Superior temporal gyrus (tissue), 1 donor: ENCODE measurements at regions not wholly inside any gene's neighbourhood (a gene's known extent, or its start where the extent isn't known, plus 50 kb on each side); places are given as distances from the start of the nearest gene placed in this dataset.

Experiments used
- DNase-seq: peaks from one replicate; pipeline ENCODE4 v3.0.0-alpha.2; 2016; ENCODE audit errors: extremely low spot score

DNA sequence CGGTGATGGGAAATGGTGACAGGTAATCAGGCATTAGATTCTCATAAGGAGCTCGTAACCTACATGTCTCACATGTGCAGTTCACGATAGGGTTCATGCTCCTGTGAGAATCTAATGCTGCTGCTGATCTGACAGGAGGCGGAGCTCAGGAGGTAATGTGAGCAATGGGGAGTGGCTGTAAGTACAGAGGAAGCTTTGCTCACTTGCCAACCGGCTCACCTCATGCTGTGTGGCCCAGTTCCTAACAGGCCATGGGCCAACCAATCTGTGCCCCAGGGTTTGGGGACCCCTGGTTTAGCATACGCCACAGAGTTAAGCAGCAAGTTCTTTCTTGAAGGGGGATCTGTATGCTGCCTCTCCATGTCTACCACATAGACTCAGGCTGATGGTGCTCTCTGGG is 133.1 kb downstream of the IQUB start:
- no peak for DNase-seq

DNA sequence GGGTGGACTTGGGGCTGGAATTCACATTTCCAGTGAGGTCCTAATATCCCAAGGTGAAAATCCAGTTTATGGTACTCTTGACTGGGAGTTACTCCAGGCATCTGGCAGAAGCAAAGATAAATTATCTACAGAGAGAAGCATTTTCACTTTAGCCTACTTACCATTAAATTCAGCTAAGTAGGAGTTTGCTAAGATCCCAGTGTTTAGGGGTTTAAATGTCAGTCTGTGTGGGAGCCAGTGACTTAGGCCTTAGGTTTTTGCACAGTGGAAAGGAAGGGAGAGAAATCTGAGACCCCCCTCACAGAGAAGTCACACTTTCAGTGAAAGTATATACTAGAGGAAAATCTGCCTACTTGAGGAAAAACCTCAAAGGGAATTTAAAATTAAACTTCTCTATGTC is 134.2 kb downstream of the IQUB start:
- no peak for DNase-seq

DNA sequence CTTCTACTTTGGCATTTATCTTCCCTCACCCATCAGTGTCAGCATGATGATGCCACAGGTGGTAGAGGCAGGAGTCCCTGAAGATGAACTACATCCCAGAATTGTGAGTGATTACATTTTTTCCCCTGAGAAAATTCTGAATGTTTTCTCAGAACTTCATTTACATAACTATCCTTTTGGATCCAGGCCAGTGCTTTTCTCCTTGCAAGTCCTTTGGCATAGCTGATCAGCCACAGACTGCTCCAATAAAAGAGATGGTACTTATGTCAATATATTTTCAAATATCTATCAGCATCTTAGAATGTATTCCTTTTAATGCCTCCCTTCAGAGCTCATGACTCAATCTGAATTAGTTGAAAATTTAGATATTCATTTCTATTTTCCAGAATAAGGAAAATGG is 135.5 kb downstream of the IQUB start:
- peak; percentile 38 for DNase-seq

DNA sequence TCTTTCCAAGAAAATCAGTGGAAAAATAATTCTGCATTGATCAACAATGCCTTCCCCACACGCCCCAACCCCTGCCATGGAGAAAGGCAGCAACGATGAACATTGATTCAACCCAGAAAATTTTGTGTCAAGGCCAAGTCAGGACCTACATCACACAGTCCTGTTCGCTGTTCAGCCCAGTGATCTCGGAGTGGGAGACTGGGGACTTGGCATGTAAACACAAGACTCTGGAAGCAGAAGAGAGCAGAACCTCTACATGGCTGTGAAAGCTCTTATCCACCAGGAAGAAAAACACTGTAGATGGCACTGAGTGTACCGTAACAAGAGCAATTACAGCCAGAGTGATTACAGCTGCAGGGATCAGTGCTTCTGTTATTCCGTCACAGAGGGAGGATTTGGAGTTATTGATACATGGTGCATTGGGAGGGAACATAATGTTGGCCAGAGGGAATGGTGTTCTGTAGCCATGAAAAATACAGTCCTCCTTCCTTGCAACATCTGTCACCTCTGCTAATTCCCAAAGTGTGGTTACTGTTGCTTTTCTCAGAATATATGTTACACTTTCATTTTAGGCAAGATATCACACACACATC is 136.6 kb downstream of the IQUB start:
- no peak for DNase-seq

DNA sequence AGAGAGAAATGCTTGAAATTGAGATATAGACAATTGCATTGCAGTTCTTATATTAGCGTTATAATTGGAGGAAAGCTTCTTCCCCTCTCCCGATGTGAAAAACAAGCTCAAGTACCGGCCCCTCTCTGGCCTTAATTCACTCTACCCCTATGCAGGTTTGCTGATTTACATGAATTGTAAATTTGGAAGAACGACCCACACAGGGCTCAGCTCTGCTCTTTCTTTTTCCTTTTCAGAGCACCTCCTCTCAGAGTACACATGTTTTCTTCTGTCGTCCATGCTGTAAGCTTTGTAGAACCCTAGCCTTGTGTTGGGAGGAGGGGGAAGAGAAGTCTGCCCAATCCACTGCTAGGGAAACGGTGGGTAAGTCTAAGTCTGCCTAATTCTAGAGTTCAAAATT is 140.8 kb downstream of the IQUB start:
- DNase-seq, result no peak

DNA sequence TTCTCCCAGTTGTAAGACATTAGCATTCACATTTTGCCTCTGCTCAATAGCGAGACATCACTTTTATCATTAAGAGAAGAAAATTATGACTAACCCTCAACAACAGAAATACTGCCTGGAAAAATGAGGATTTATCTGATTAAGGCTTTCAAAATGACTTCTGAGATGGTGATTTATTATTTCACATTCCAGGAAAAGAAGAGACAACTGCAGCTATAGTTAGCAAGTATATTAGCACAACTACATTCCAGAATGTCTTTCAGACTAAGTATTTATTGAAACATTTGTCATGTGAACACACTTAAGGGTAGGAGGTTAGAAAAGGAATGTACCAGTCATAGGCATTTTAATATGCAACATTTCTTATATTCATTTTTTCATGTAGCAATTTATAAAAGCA is 162.0 kb downstream of the IQUB start:
- DNase-seq, result no peak

DNA sequence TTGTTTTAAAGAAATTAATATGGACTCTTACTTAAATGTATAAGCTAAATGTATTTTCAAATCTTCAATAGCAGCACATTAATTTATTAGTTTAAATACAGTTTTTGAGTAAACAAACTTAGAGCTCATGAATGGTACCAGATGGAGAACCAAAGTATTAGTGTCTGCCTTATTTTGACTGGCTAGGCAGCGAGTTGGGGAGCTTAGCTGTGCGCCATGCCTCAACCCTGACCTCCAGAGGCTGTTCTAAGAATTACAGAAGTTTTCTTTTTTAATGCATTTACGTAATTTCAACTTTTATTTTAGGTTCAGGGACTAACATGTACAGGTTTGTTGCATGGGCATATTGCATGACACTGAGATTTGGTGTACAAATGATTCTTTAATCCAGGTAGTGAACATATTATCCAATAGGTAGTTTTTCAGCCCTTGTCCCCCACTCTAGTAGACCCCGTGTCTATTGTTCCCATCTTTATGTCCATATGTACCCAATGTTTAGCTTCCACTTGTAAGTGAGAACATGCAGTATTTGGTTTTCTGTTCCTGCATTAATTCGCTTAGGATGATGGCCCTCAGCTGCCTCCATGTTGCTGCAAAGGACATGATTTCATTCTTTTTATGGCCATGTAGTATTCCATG is 166.8 kb downstream of the IQUB start:
- no peak for DNase-seq

DNA sequence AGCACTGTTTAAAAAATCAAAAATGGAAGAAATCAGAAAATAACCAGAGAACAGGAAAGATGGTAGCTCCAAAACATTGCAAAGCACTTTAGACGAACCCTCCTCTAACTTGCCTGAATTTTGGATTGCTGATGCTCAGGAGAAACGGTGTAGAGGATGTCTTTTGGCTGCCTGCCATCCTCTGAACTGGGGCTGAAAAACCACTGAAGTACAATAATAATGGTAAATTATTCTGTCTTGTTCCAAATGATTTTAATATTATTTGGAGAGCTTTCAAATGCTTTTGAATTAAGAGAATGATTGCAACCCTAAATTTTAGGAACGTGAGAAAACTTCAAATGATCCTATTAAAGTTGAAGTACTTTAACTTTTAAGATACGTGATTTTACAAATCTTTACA is 167.3 kb upstream of the SLC13A1 start:
- DNase-seq, result no peak

DNA sequence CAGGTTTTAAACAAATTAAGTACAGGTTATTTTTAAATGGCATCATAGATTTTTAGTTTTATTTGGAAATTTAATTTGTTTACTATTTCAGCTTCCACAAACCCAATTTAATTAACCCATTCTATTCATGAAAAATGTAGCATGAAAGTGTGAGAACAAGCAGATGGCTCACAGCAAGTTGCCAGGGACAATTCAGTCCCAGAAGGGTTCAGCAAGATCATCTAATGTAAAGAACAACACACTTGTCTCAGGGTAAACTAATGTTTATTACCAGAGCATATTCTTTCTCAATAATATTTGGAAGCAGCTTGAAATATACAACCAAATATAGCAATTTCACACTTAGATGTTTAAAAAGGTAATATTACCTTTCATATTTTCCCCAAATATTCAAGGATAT is 166.9 kb upstream of the SLC13A1 start:
- no peak for DNase-seq

DNA sequence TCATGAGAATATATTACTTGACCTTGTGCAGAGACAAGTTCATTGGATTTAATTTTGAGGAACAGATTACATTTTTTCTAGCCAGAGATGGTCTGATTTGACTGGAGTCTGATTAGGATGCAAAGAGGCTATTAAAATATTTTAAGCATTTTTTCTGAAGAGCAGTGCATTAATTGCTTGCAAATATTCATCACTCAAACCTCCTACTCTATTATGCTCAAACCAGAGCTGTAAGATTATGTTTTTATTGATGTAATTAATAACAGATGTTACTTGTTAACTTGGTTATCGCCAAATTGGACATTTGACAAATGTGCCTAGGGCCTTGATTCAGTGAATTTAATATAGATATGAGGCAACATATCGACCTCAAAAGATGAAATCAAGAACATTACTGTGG is 160.9 kb upstream of the SLC13A1 start:
- DNase-seq, result no peak

DNA sequence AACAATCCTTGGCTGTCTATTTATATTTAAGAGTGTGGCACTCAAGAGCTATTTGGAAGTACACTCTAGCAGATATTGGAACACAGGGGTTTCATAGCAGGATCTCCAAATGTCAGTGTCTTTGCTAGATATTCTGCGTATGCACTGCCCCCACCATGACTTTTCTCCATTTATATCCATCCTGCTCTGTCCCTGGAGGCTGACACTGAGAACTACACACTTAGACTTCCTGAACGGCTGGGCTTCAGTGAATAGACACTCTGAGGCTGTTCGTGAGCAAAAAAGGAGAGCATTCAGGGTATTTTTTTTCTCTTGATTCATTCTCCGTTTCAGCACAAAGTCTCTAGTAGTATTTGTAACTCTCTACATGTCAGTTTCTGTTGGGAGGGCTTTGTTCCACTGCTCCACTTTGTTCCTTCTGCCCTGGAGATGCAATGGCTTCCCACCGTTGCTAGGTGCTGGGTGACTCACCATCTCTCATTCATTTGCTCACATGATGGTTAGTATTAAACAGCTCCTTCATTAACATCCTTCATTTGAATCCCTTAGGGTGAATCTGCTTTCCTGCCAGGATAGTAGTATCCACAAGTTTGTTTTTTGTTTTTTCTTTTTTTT is 155.9 kb upstream of the SLC13A1 start:
- no peak for DNase-seq

DNA sequence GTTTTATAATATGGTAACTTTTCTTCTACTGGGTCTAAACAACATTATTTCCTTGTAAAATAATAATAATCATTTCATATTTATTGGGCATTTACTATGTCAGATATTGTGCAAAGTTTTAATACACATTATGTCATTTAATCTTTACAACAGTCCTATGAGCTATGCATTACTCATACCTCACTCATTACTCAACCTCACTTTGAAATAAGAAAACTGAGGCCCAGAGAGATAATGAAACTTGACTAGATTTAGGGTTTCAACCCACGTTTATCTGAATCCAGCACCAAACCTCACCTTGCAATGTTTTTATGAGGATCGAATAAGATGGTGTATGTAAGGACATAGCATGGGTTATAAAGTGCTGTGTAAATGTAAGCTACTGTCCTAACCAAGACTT is 153.2 kb upstream of the SLC13A1 start:
- no peak for DNase-seq

DNA sequence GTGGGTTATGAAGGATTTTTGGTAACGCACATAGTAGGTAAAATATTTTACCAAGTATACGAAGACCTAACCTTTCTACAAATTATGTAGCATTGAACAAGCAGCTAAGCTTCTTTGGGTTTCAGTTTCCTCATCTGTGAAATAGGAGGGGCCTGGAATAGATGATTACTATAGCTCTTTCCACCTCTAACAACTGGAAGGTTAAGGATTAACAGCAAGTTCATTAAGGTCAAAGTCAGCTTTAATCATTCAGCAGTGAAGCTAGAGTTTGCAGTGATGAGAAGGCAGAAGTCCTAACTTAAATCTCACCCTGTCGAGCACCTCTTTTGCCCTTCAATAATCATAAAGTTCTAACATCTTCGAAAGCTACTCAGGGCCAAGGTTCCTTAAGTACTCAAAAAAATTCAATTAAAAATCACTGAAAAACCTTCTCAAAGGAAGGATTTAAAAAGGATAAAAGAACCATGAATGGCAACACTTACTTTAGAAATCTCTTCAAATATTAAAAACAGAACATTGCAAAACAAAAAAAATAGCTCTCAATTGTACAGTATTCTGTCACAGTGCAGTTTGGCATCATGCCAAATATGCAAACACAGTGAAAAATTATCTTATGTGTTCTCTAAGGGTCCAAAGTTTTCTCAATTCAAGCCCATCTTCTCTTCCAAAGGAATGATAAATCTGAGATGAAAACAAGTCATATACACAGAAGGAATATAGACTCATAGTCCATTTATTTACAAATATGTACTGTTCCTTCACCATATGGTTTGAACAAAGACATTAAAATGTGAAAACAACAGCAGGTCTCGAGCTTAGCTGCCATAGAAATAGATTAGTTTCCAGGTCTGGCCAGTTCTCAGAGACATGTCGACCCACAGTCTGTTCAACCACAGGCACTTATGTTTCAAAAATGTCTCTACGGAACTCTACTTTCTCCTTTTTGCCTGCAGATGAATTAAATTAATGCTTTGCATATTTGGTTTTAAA is 152.0 kb upstream of the SLC13A1 start:
- no peak for DNase-seq

DNA sequence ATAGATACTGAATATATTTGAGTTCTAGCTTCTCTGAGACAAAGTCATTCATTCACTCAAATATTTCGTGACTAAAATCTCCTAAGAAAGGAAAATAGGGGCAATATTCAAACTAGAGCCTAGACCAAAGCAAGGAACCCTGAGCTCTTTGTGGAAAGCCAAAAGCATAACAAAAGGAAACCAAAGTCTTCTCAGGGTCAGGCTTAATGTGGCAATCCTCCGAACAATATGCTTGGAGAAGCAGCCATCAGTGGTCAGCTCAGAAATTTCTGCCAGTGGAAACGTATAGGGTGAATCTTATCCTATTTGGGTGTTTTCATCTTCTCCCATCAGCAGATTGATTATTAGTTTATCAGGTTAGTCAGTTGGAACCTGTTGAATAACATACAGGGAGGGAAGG is 151.3 kb upstream of the SLC13A1 start:
- DNase-seq, result no peak

DNA sequence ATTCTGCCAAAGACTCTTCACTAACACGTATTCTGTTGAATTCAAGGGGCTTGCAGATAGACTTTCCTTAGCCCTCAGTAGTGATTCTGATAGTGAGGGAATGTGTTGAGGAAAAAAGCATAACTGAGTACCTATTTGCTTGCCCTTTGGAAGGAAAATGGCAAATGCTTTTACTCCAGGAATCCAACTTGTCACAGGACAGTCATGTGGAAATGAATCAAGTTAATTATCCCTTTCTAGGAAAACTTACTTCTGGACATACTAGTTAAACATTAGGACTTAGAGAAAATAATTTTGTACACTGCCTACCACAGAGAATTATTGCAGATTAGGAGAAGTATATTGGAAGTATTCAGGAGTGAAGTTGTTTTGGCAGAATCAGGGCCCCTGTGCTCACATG is 148.9 kb upstream of the SLC13A1 start:
- no peak for DNase-seq

DNA sequence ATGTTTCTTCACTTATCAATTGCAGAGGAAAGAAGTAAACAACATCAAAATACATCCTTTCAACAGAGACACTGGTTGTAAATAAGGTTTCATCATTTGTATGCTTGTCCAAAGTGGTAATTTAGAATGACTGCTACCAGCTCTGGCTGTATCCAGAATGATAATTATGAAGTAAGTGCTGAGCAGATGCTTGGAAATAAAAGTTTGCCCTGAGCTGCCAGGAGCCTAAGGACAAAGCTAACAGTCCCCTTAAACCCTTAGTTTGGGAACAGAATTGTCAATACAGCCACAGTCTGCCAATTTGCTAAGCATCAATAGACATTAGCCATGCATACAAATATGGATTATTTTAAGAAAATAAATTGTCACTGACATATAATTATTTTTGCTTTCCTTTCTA is 147.0 kb upstream of the SLC13A1 start:
- peak; percentile 32 for DNase-seq

DNA sequence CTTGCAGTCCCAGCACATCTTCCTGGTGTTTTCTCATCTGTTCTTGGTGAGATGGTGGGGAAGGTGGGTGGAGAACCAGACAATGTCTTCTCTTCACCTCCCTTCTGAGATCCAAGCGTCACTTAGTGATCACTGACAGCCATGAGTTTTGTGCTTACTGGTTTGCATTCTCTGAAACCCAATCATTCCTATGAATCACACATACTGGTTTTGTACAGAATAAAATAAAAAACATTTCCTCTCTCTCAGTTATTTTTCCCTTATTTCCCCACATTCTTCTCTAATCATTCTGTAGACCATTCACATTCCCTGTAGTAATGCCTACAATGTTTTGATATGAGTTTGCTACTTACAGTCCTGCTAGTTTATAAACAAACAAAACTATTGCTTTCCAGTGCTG is 143.8 kb upstream of the SLC13A1 start:
- DNase-seq, result no peak

DNA sequence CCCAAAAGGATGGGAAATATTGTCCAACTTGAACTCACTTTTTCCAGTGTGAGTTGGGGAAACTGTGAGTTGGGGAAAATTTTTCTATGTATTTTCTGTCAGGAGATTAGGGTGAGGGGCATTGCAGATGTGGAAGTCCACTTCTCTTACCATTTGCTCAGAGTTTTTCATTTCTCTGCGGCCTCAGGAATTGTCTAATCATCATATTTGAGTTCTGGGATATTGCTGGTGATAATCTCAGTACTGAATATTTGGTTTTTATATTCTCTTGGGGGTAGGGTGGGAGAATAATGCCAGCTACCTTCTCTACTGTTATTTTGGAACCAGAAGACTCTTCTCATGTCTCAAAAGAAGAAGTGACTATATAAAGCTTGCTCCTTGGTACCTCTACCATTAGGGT is 141.3 kb upstream of the SLC13A1 start:
- no peak for DNase-seq

DNA sequence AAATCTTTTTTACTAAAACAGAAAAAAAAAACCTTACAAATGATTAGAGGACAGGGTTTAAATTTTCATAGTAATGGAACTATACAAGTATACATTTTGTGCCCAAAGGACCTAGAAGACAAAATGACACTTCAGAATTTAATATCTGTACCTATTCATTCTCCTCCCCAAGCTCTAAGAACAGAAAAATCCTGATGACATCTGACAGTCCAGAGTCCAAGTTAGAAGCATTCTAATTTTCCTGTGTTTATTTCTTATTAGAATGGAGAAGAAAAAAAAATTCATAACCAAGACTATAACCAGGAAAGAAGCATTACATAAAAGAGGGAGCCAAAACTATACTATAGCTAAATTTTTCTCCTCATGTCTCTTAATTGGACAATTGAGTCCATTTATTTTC is 138.9 kb upstream of the SLC13A1 start:
- no peak for DNase-seq

DNA sequence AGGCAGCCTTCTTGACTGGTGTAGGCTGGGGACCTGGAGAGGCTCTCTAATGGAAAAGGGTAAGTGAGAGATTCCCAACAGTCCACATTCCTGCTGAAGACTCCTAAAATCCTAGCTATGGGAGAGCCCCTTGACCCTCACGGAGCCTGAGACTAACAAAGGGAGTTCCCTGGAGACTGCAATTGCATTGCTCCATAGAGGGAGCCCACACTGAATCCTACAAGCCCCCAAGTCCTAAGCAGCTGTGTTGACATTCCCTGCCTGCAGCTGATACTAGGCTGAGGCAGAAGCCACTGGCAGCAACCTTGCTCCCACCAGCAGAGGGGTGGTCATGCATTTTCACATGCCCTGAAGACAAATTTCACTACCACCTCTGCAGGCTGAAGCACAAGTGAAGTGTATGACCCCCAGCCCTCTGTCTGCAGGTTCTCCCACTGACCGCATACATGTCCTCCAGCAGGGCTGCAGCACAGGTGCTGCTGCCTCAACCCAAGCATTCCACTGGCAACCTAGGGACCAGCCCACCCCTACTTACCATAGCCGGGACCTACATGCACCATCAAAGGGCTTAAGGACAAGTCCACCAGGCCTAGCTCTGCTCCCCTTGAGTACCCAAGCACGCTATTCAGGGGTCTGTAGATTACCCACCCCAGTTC is 130.3 kb upstream of the SLC13A1 start:
- DNase-seq, result no peak

DNA sequence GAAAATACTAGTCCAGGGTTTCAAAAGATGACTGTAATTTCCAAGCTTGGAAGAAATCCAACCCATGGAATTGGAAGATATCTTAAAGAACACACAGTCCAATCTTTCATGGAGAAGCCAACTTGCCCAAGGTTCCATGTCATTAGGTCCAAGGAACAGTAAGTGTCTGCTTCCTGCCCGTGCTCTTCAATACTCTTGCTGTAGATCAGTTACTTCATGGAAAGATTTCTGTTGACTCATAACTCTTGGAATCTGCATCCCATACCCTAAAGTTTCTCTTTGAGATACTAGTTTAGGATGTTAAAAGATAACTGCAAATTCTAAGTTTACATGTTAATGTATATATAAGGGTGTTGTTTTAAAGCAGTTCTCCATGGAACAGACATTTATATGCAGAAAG is 127.9 kb upstream of the SLC13A1 start:
- no peak for DNase-seq

DNA sequence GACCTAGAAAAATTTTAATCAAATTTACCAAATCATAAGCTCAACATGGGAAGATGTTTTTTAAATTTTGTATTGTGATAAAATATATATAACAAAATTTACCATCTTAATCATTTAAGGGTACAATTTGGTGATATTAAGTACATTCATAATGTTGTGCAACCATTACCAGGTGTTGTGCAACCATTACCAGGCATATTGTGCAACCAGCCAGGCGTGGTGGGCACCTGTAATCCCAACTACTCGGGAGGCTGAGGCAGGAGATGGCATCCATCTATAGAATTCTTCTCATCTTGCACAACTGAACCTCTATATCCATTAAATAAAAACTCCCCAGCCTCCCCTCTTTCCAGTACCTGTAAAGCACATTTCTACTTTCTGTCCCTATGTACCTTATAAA is 124.5 kb upstream of the SLC13A1 start:
- DNase-seq, result no peak
